ENCODE measurements at regions not wholly inside any gene's neighbourhood (a gene's known extent, or its start where the extent isn't known, plus 50 kb on each side); places are given as distances from the start of the nearest gene placed in this dataset.

DNA sequence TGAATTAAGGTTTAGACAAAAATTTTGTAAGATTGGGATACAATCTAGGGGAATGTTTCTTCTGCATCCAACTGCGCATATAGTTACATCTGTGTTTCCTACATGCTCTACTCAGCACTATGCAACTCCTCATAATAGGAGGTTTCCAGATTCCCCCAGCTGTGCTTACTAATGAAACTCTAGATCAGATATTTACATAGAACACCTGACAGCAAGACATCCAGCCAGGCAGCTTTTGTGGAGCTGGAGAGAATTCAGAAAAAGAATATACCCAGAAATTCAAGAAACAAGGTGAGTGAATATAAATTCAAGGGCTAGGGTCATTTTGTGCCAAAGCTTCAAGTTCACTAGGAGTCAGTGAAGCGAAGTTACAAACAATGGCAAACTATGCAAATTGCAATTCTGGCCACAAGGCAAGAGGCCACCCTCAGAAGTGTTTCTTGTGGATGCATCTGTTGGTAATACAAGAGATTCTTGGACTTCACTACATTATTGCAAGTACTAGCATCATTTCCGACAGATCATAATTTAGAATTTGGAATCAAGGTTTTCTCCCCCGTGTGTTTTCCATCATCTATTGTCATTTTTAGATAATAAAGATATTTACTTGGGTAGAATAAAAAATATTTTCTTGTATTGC, 341.2 kb upstream of the NAV3 start:
- TF ChIP-seq POLR2A (IDR thresholded peaks at IDR 0.05) (no peak), POLR2AphosphoS5 (IDR thresholded peaks at IDR 0.05) (no peak)
- TF ChIP-seq, protein P1, sequence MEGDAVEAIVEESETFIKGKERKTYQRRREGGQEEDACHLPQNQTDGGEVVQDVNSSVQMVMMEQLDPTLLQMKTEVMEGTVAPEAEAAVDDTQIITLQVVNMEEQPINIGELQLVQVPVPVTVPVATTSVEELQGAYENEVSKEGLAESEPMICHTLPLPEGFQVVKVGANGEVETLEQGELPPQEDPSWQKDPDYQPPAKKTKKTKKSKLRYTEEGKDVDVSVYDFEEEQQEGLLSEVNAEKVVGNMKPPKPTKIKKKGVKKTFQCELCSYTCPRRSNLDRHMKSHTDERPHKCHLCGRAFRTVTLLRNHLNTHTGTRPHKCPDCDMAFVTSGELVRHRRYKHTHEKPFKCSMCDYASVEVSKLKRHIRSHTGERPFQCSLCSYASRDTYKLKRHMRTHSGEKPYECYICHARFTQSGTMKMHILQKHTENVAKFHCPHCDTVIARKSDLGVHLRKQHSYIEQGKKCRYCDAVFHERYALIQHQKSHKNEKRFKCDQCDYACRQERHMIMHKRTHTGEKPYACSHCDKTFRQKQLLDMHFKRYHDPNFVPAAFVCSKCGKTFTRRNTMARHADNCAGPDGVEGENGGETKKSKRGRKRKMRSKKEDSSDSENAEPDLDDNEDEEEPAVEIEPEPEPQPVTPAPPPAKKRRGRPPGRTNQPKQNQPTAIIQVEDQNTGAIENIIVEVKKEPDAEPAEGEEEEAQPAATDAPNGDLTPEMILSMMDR (IDR thresholded peaks at IDR 0.05), result no peak
- WGBS, result 68% methylated on average over 4 of the region's 4 CpGs
- H3K9me3 ChIP-seq, result no peaks in the 10 kb centered on the region
- intact Hi-C loops (cut with DNase I), result no loop called here
- H3K27me3 ChIP-seq (replicated peaks; ENCODE audit: insufficient read depth), result no peaks in the 10 kb centered on the region
- no peak for DNase-seq (ENCODE audit: low spot score)
- no peaks in the 10 kb centered on the region for H3K36me3 ChIP-seq
- no peak overlapping the region for H3K4me3 ChIP-seq
- no peak overlapping the region for H3K27ac ChIP-seq
- H3K4me1 ChIP-seq (replicated peaks), result no peaks in the 10 kb centered on the region

DNA sequence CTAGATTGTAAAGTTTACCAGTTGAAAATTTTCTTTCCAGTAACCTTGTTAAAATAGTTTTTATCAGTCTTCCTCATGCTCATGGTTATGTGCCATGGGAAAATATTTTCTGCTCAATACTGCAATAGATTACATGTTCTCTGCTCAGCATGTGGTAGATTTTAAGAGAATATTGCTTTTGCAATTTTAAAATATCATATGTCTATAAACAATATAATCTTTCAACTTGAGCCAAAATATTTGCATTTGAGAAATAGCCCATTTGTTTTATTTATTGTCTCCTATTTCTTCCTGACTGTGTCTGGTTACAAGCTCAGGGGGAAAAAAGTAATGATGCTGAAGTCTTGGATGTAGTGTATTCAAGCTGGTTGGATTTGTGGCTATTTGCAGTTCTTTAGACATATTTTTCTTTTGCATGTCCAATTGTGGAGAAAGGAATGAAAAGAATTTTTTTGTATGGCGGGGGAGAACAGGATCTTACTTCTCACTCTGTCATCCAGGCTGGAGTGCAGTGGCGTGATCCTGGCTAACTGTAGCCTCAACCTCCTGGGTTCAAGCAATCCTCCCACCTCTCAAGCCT, 342.6 kb upstream of the NAV3 start:
- Histone ChIP-seq H3K27me3 (replicated peaks; ENCODE audit: insufficient read depth) (no peaks in the 10 kb centered on the region), H3K4me3 (no peak overlapping the region), H3K36me3 (no peaks in the 10 kb centered on the region), H3K27ac (no peak overlapping the region), H3K4me1 (replicated peaks) (no peaks in the 10 kb centered on the region), H3K9me3 (no peaks in the 10 kb centered on the region)
- WGBS, result 35% methylated on average over 2 of the region's 2 CpGs
- no peak for DNase-seq (ENCODE audit: low spot score)
- TF ChIP-seq POLR2A (IDR thresholded peaks at IDR 0.05), result no peak
- no peak for TF ChIP-seq POLR2AphosphoS5 (IDR thresholded peaks at IDR 0.05)
- intact Hi-C loops (cut with DNase I), result no loop called here

DNA sequence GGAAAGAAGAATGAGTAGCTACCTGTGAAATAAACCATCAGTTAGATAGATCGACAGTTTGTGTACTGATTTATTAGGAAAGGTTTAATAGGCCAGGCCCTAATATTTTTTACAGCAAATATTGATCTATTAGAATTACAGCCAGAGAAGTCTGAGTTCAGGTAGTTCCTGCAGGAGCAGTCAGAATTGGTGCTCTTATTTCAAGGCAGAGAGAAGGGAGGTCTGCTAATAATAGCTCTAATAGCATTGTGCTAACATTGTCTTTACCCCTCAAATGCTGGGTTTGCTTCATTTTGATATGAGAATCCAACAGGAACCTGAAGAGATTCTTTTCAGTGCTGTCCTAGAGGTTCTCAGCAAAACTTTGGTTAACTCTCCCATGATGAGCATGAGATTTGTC, 343.8 kb upstream of the NAV3 start:
- Histone ChIP-seq H3K4me1 (replicated peaks) (no peaks in the 10 kb centered on the region), H3K27ac (no peak overlapping the region), H3K27me3 (replicated peaks; ENCODE audit: insufficient read depth) (no peaks in the 10 kb centered on the region), H3K9me3 (no peaks in the 10 kb centered on the region), H3K4me3 (no peak overlapping the region), H3K36me3 (no peaks in the 10 kb centered on the region)
- intact Hi-C loops (cut with DNase I), result no loop called here
- TF ChIP-seq POLR2AphosphoS5 (IDR thresholded peaks at IDR 0.05), result no peak
- WGBS, result 65% methylated on average over 1 of the region's 1 CpG
- DNase-seq (ENCODE audit: low spot score), result no peak

DNA sequence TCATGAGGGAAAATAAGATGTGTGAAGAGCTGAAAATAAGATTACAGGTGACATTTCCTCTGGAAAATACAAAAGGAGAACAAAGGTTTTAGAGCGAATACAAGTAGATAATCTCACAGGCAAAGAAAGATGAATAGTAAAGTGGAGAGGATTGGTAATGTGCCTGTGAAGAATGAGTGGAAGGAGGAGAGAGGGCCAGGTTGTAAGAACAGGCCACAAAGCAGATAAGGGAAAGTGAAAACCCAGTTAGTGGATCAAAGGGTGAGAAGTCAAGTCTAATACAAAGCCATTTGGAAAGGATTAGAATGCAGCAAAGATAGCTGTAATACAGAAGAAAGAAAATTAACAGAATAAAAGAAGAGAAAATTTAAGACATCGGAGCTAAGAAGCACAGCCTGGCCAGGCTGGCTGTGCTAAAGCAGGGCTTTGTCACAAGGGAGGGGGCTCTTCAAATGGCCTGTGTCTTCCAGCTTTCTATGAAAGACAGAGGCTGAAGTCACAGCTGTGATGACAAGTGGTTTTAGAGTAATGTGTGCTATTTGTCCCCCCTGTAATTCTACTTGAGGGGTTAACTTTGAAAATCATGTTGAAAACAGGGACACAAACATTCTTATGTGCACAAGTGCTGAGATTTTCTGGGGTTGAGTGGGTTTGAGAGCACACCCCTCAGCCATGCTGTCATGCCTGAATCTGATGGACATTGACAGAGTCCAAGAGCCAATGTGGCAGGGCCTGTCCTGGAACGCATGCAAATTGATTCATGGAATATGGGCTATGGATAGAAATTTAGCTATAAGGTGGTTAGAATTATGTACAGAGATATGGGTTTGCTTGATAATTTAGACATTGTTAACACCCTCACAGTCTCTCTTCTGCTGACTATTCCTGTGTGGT, 344.5 kb upstream of the NAV3 start:
- no peak for DNase-seq (ENCODE audit: low spot score)
- H3K27ac ChIP-seq, result no peak overlapping the region
- H3K4me3 ChIP-seq, result no peak overlapping the region
- intact Hi-C loops (cut with DNase I), result no loop called here
- H3K27me3 ChIP-seq (replicated peaks; ENCODE audit: insufficient read depth), result no peaks in the 10 kb centered on the region
- no peaks in the 10 kb centered on the region for H3K36me3 ChIP-seq
- 78% methylated on average over 3 of the region's 3 CpGs for WGBS
- H3K9me3 ChIP-seq, result no peaks in the 10 kb centered on the region
- H3K4me1 ChIP-seq (replicated peaks), result no peaks in the 10 kb centered on the region
- TF ChIP-seq POLR2A (IDR thresholded peaks at IDR 0.05) (no peak), POLR2AphosphoS5 (IDR thresholded peaks at IDR 0.05) (no peak)
- TF ChIP-seq, protein P1 (IDR thresholded peaks at IDR 0.05), result no peak

DNA sequence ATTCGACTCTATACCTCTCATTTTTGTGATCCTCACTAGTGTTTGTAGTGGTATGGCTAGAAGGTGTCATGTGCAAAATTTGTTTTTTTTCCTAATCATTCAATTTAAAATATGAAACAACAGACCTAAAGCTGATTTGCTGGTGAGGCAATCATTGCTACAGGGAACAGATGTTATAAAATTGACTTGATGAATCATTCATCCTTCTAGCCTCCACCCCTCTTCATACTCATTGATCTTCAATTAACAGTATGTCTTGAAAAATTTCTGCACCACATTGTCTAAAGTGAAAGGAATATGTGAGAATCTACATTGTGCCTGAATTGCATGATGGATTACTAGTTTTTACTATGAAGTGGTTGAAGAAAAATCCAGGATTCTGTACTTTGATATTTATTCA, 349.0 kb upstream of the NAV3 start:
- H3K9me3 ChIP-seq, result no peaks in the 10 kb centered on the region
- DNase-seq (ENCODE audit: low spot score), result no peak
- no peak overlapping the region for H3K4me3 ChIP-seq
- no peaks in the 10 kb centered on the region for H3K36me3 ChIP-seq
- no peaks in the 10 kb centered on the region for H3K4me1 ChIP-seq (replicated peaks)
- TF ChIP-seq, protein P1 (IDR thresholded peaks at IDR 0.05), result no peak
- TF ChIP-seq POLR2A (IDR thresholded peaks at IDR 0.05) (no peak), POLR2AphosphoS5 (IDR thresholded peaks at IDR 0.05) (no peak)
- intact Hi-C loops (cut with DNase I), result no loop called here
- WGBS, result 88% methylated on average over 1 of the region's 1 CpG
- no peak overlapping the region for H3K27ac ChIP-seq
- H3K27me3 ChIP-seq (replicated peaks; ENCODE audit: insufficient read depth), result no peaks in the 10 kb centered on the region
